Panc1 (cell line): ENCODE measurements at regions not wholly inside any gene's neighbourhood (a gene's known extent, or its start where the extent isn't known, plus 50 kb on each side); places are given as distances from the start of the nearest gene placed in this dataset.

ENCODE experiments used
- ATAC-seq: fragments of 200-7000 bp; cut with Tn5 transposase; 2 replicates; pipeline ENCODE4 v1.9.1; 2020; ENCODE audit warnings: mild to moderate bottlenecking, moderate library complexity
- BruUV-seq: library from RNA; stranded (reverse); fragments of 400-500 nt; replicated peaks from 2 replicates; lab custom pipeline; 2021; lab: Mats Ljungman, UMichigan
- CTCF ChIA-PET: fragments of 300-600 bp; sonication (Branson Sonifier 250); formaldehyde crosslinking; loops from one replicate; lab custom pipeline; 2022; ENCODE audit warnings: antibody characterized with exemption; lab: Charles Lee
- POLR2A ChIA-PET: fragments of 300-600 bp; sonication (Branson Sonifier 250); formaldehyde crosslinking; loops from one replicate; lab custom pipeline; 2022; ENCODE audit warnings: antibody characterized with exemption; lab: Charles Lee
- DNase-seq: peaks from one replicate; pipeline ENCODE4 v3.0.0-alpha.2; 2010; ENCODE audit warnings: low read depth, low spot score
- H3K27ac ChIP-seq: 2 replicates; pipeline ENCODE4 v1.5.1; 2011; ENCODE audit warnings: mild to moderate bottlenecking, low read length, inconsistent platforms
- H3K27me3 ChIP-seq: fragments of 200-500 bp; sonication (Bioruptor generic); 2 replicates; pipeline ENCODE4 v1.6.0; 2014; ENCODE audit warnings: low read length, inconsistent platforms; ENCODE audit not compliant: control insufficient read depth, insufficient read depth
- H3K36me3 ChIP-seq: fragments of 200-500 bp; sonication (Bioruptor generic); 2 replicates; pipeline ENCODE4 v1.5.1; 2014; ENCODE audit warnings: inconsistent platforms, mild to moderate bottlenecking, low read length, moderate library complexity; ENCODE audit not compliant: control insufficient read depth, insufficient read depth
- H3K4me1 ChIP-seq: 2 replicates; pipeline ENCODE4 v1.5.1; 2011; ENCODE audit warnings: inconsistent platforms, mild to moderate bottlenecking, low read length, moderate library complexity; ENCODE audit not compliant: control insufficient read depth, insufficient read depth
- H3K4me3 ChIP-seq, 2 experiments: 2 replicates each; pipeline ENCODE4 v1.5.1; 2011 to 2012; ENCODE audit warnings: low read depth in 2 of 2, low read length in 2 of 2, mild to moderate bottlenecking in 2 of 2, inconsistent platforms in 1 of 2, moderate library complexity in 1 of 2
- H3K9me3 ChIP-seq: fragments of 200-500 bp; sonication (Bioruptor generic); 2 replicates; pipeline ENCODE4 v1.5.1; 2014; ENCODE audit warnings: low read depth, mild to moderate bottlenecking, inconsistent platforms, low read length, moderate library complexity; ENCODE audit not compliant: control insufficient read depth, insufficient read depth
- POLR2AphosphoS5 ChIP-seq: IDR thresholded peaks from 2 replicates; pipeline ENCODE4 v1.6.1; 2012; ENCODE audit warnings: mild to moderate bottlenecking, low read depth, low read length, moderate library complexity
- SIN3A ChIP-seq: IDR thresholded peaks from 2 replicates; pipeline ENCODE4 v1.6.1; 2012; ENCODE audit warnings: low read depth, mild to moderate bottlenecking, low read length, moderate library complexity, borderline replicate concordance; ENCODE audit not compliant: insufficient read depth
- TCF7L2 ChIP-seq: IDR thresholded peaks from 2 replicates; pipeline ENCODE4 v1.6.1; 2011; ENCODE audit warnings: mild to moderate bottlenecking, low read depth, low read length, inconsistent platforms
- in situ Hi-C: cut with HindIII; loops from 2 replicates; pipeline ENCODE4 v1.10.0; 2016; ENCODE audit warnings: low sequenced_read_pairs, low pct_unique_long_range_greater_than_20kb
- intact Hi-C: fragments of 100-400 bp; cut with micrococcal nuclease; formaldehyde crosslinking; loops from one replicate; pipeline ENCODE4 v1.10.0; 2022; ENCODE audit not compliant: unreplicated experiment
- TF ChIP-seq, protein P1 (sequence below): fragments of 450-650 bp; IDR thresholded peaks from 2 replicates; pipeline ENCODE4 v1.5.1; 2017; ENCODE audit warnings: mild to moderate bottlenecking
- TF ChIP-seq, protein P2 (sequence below), 2 experiments: IDR thresholded peaks; 2 replicates each; pipeline ENCODE4 v1.6.1; 2011 to 2012; ENCODE audit warnings: low read depth in 2 of 2, control low read depth in 1 of 2, low read length in 1 of 2, mild to moderate bottlenecking in 1 of 2, moderate library complexity in 1 of 2; ENCODE audit not compliant: insufficient read depth in 1 of 2

DNA sequence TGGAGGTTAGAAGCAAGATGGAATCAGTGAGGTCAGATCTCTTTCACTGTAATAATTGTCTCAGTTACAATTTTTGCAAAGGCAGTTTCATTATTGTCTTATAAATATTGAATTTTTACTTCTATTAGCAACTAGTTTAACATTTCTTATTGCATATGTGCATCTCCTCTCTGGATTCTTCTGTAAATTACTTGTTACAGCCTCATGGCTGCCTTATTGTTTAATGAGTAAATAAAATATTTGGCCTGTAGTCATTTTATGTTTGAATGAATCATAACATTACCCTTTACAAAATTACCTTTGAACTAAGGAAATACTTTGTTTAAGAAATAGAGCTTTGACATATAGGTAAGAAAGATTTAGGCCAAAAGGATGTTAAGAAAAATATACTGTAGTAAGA lies 212.4 kb downstream of the SLITRK6 start:
- no peak for DNase-seq
- ATAC-seq: no peak
- Histone ChIP-seq H3K4me3 (no peak overlapping the region), H3K4me1 (no peaks in the 10 kb centered on the region), H3K36me3 (no peaks in the 10 kb centered on the region), H3K27ac (no peak overlapping the region), H3K9me3 (no peaks in the 10 kb centered on the region; the same call in 1 of the 2 replicates), H3K27me3 (no peaks in the 10 kb centered on the region)
- CTCF ChIA-PET: no interaction called here
- BruUV-seq: no TSS peak
- POLR2A ChIA-PET: no interaction called here
- TF ChIP-seq SIN3A (no peak), POLR2AphosphoS5 (no peak), TCF7L2 (no peak)
- TF ChIP-seq, protein P1, sequence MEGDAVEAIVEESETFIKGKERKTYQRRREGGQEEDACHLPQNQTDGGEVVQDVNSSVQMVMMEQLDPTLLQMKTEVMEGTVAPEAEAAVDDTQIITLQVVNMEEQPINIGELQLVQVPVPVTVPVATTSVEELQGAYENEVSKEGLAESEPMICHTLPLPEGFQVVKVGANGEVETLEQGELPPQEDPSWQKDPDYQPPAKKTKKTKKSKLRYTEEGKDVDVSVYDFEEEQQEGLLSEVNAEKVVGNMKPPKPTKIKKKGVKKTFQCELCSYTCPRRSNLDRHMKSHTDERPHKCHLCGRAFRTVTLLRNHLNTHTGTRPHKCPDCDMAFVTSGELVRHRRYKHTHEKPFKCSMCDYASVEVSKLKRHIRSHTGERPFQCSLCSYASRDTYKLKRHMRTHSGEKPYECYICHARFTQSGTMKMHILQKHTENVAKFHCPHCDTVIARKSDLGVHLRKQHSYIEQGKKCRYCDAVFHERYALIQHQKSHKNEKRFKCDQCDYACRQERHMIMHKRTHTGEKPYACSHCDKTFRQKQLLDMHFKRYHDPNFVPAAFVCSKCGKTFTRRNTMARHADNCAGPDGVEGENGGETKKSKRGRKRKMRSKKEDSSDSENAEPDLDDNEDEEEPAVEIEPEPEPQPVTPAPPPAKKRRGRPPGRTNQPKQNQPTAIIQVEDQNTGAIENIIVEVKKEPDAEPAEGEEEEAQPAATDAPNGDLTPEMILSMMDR: no peak
- TF ChIP-seq, protein P2, sequence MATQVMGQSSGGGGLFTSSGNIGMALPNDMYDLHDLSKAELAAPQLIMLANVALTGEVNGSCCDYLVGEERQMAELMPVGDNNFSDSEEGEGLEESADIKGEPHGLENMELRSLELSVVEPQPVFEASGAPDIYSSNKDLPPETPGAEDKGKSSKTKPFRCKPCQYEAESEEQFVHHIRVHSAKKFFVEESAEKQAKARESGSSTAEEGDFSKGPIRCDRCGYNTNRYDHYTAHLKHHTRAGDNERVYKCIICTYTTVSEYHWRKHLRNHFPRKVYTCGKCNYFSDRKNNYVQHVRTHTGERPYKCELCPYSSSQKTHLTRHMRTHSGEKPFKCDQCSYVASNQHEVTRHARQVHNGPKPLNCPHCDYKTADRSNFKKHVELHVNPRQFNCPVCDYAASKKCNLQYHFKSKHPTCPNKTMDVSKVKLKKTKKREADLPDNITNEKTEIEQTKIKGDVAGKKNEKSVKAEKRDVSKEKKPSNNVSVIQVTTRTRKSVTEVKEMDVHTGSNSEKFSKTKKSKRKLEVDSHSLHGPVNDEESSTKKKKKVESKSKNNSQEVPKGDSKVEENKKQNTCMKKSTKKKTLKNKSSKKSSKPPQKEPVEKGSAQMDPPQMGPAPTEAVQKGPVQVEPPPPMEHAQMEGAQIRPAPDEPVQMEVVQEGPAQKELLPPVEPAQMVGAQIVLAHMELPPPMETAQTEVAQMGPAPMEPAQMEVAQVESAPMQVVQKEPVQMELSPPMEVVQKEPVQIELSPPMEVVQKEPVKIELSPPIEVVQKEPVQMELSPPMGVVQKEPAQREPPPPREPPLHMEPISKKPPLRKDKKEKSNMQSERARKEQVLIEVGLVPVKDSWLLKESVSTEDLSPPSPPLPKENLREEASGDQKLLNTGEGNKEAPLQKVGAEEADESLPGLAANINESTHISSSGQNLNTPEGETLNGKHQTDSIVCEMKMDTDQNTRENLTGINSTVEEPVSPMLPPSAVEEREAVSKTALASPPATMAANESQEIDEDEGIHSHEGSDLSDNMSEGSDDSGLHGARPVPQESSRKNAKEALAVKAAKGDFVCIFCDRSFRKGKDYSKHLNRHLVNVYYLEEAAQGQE (IDR thresholded peaks at IDR 0.05; ENCODE audit: insufficient read depth in 1 of 2, low read depth in 2 of 2, low read length in 1 of 2): no peak
- intact Hi-C loops: no loop called here
- in situ Hi-C loops: no loop called here

DNA sequence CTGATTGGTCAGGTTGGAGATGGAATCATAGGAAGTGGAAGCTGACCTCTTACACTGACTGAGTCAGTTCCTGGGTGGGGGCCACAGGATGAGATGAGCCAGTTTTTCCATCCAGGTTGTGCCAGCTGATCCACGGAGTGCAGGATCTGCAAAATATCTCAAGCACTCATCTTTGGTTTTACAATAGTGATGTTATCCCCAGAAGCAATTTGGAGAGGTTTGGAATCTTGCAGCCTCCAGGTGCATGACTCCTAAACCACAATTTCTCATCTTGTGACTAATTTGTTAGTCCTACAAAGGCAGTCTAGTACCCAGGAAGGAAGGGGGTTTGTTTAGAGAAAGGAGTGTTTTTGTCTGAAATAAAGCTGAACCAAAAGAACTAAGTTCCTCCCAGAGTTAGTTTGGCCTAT lies 212.8 kb downstream of the SLITRK6 start:
- TF ChIP-seq, protein P1: no peak
- no peak for TF ChIP-seq SIN3A
- TF ChIP-seq POLR2AphosphoS5: no peak
- TF ChIP-seq, protein P2 (IDR thresholded peaks at IDR 0.05; ENCODE audit: insufficient read depth in 1 of 2, low read depth in 2 of 2, low read length in 1 of 2): no peak
- BruUV-seq: no TSS peak
- in situ Hi-C loops (no loop called here), intact Hi-C loops (no loop called here)
- no peak overlapping the region for H3K4me3 ChIP-seq
- ChIA-PET POLR2A (no interaction called here), CTCF (no interaction called here)
- no peaks in the 10 kb centered on the region for H3K36me3 ChIP-seq
- H3K27me3 ChIP-seq: no peaks in the 10 kb centered on the region
- H3K27ac ChIP-seq: no peak overlapping the region
- H3K4me1 ChIP-seq: no peaks in the 10 kb centered on the region
- DNase-seq (no peak), ATAC-seq (0 out of 2 replicates have a peak, but pooled peaks have one; percentile 48)
- no peaks in the 10 kb centered on the region; the same call in 1 of the 2 replicates for H3K9me3 ChIP-seq
